ENCODE measurements at regions not wholly inside any gene's neighbourhood (a gene's known extent, or its start where the extent isn't known, plus 50 kb on each side); places are given as distances from the start of the nearest gene placed in this dataset.

GRCh38 chr13:67877031-67877430 lies 646.9 kb upstream of the PCDH9 start:
- FAIRE-seq (no peak), DNase-seq (ENCODE audit: low read depth in 1 of 2, low spot score in 2 of 2) (no peak)
- no peak overlapping the region for H4K5ac ChIP-seq (ENCODE audit: insufficient read length, low read depth, low read length)
- H3K36me3 ChIP-seq (ENCODE audit: control insufficient read depth in 2 of 4, insufficient read depth in 4 of 4, low read length in 3 of 4): no peaks in the 10 kb centered on the region
- no peak overlapping the region for H3K9ac ChIP-seq (replicated peaks in 1 of 4; ENCODE audit: extremely low read depth in 1 of 4, low read depth in 3 of 4, low read length in 3 of 4)
- H4K8ac ChIP-seq (ENCODE audit: extremely low read depth, insufficient read depth, low read length): no peak overlapping the region
- no peaks in the 10 kb centered on the region for H3K79me1 ChIP-seq (ENCODE audit: low read depth, low read length)
- no peak overlapping the region for H2BK120ac ChIP-seq (replicated peaks; ENCODE audit: low read depth, low read length)
- ChIA-PET POLR2A (ENCODE audit: partially characterized antibody) (no interaction called here), CTCF (ENCODE audit: partially characterized antibody) (no interaction called here)
- no peak overlapping the region for H3K4ac ChIP-seq (replicated peaks; ENCODE audit: insufficient read length, low read depth, low read length)
- no peak overlapping the region for H3K27ac ChIP-seq (ENCODE audit: low read depth, low read length)
- no peak overlapping the region for H3K4me3 ChIP-seq (ENCODE audit: extremely low read depth in 1 of 4, insufficient read depth in 2 of 4, low read depth in 3 of 4, low read length in 4 of 4)
- no peaks in the 10 kb centered on the region for H3K4me1 ChIP-seq (replicated peaks in 1 of 4; ENCODE audit: control insufficient read depth in 3 of 4, insufficient read depth in 4 of 4, low read length in 3 of 4)
- no peaks in the 10 kb centered on the region for H3K27me3 ChIP-seq (replicated peaks in 1 of 4; ENCODE audit: control insufficient read depth in 3 of 4, extremely low read depth in 1 of 4, insufficient read depth in 3 of 4, low read length in 3 of 4)
- no peak overlapping the region for H3K4me2 ChIP-seq (ENCODE audit: insufficient read depth in 1 of 2, low read depth in 2 of 2, low read length in 2 of 2)
- no peak overlapping the region for H2BK12ac ChIP-seq (ENCODE audit: low read depth, low read length)
- no peak overlapping the region for H3K56ac ChIP-seq (replicated peaks; ENCODE audit: insufficient read length, low read depth, low read length)
- H2AFZ ChIP-seq (ENCODE audit: low read length): no peak overlapping the region
- H3K23ac ChIP-seq (ENCODE audit: insufficient read length): no peak overlapping the region
- no peak overlapping the region for H2BK15ac ChIP-seq (ENCODE audit: low read length)
- no peak overlapping the region for H3K18ac ChIP-seq (ENCODE audit: extremely low read depth, low read length)
- no peaks in the 10 kb centered on the region for H3K79me2 ChIP-seq (ENCODE audit: control insufficient read depth in 1 of 2, insufficient read depth in 2 of 2, low read length in 2 of 2)
- WGBS, 2 experiments (ENCODE audit: extremely low coverage in 1 of 2, insufficient coverage in 1 of 2, insufficient read length in 1 of 2, insufficient replicate concordance in 2 of 2, low coverage in 1 of 2, low lambda C conversion rate in 2 of 2, missing lambda C conversion rate in 1 of 2): 98% methylated on average over 5 of the region's 5 CpGs; no CpG with 5 or more reads in 1 of the 2 experiments
- H4K91ac ChIP-seq (replicated peaks; ENCODE audit: insufficient read length, low read length): no peak overlapping the region
- H2BK5ac ChIP-seq (ENCODE audit: low read depth, low read length): no peak overlapping the region
- H4K20me1 ChIP-seq (replicated peaks in 1 of 2; ENCODE audit: control insufficient read depth in 1 of 2, insufficient read depth in 2 of 2, low read length in 2 of 2): no peaks in the 10 kb centered on the region
- no peaks in the 10 kb centered on the region for H3K23me2 ChIP-seq (ENCODE audit: low read depth, low read length)
- H2BK20ac ChIP-seq (ENCODE audit: low read length): no peak overlapping the region
- peaks cover 2 to 12% of the 10 kb centered on the region in 2 experiments; a peak in 3 of 4 replicates for H3K9me3 ChIP-seq (ENCODE audit: insufficient read depth in 2 of 2, low read depth in 1 of 2, low read length in 1 of 2)
- no peak overlapping the region for H2AK5ac ChIP-seq (ENCODE audit: low read depth, low read length)
- no peak for TF ChIP-seq SP1 (IDR thresholded peaks at IDR 0.05; ENCODE audit: low read depth, low read length)
- no peak for TF ChIP-seq YY1 (IDR thresholded peaks at IDR 0.05; ENCODE audit: low read depth, low read length)
- TF ChIP-seq EP300 (IDR thresholded peaks at IDR 0.05; ENCODE audit: borderline replicate concordance in 1 of 2, low read depth in 2 of 2, low read length in 2 of 2): no peak
- no peak for TF ChIP-seq CREB1 (IDR thresholded peaks at IDR 0.05)
- TF ChIP-seq KDM4A (IDR thresholded peaks at IDR 0.05; ENCODE audit: low read depth, low read length, severe bottlenecking): no peak
- TF ChIP-seq SIN3A (conservative IDR thresholded peaks at IDR 0.05 in 1 of 2, IDR thresholded peaks at IDR 0.05 in 1 of 2; ENCODE audit: low read depth in 1 of 2, low read length in 2 of 2): no peak
- TF ChIP-seq RNF2 (IDR thresholded peaks at IDR 0.05; ENCODE audit: borderline replicate concordance, low read depth, low read length, missing control alignments, poor library complexity, severe bottlenecking): no peak
- no peak for TF ChIP-seq ASH2L (IDR thresholded peaks at IDR 0.05; ENCODE audit: low read length)
- no peak overlapping the region for H3K14ac ChIP-seq (ENCODE audit: insufficient read length)

Measured in H1 (cell line).